ENCODE measurements at regions not wholly inside any gene's neighbourhood (a gene's known extent, or its start where the extent isn't known, plus 50 kb on each side); places are given as distances from the start of the nearest gene placed in this dataset.

- H3K27me3 ChIP-seq: no peaks in the 10 kb centered on the region
- no peak for TF ChIP-seq POLR2AphosphoS5 (IDR thresholded peaks at IDR 0.05)
- no peak for TF ChIP-seq CTCF (IDR thresholded peaks at IDR 0.05)
- no peaks in the 10 kb centered on the region for H3K4me1 ChIP-seq
- no peaks in the 10 kb centered on the region for H3K9me3 ChIP-seq
- DNase-seq: no peak
- 92 to 93% methylated on average over 4 of the region's 4 CpGs for WGBS, 2 donors
- no peak overlapping the region for H3K4me3 ChIP-seq
- no peak overlapping the region for H3K27ac ChIP-seq
- intact Hi-C loops (cut with DNase I): no loop called here
- H3K36me3 ChIP-seq: no peaks in the 10 kb centered on the region
These were observed 422.6 kb upstream of the ID2 start for GRCh38 chr2:8259106-8259840.

- Histone ChIP-seq H3K4me3 (no peak overlapping the region), H3K27ac (no peak overlapping the region), H3K27me3 (no peaks in the 10 kb centered on the region), H3K4me1 (no peaks in the 10 kb centered on the region), H3K36me3 (no peaks in the 10 kb centered on the region), H3K9me3 (no peaks in the 10 kb centered on the region)
- 93 to 96% methylated on average over 5 of the region's 5 CpGs for WGBS, 2 donors
- intact Hi-C loops (cut with DNase I): no loop called here
- no peak for DNase-seq
- no peak for TF ChIP-seq EP300 (IDR thresholded peaks at IDR 0.05)
- TF ChIP-seq CTCF (IDR thresholded peaks at IDR 0.05): no peak
- no peak for TF ChIP-seq POLR2A (IDR thresholded peaks at IDR 0.05)
- TF ChIP-seq POLR2AphosphoS5 (IDR thresholded peaks at IDR 0.05): no peak
These were observed 422.0 kb upstream of the ID2 start for GRCh38 chr2:8259841-8260178.

- no peak for DNase-seq
- H3K27me3 ChIP-seq: no peaks in the 10 kb centered on the region
- H3K36me3 ChIP-seq: no peaks in the 10 kb centered on the region
- TF ChIP-seq POLR2A (IDR thresholded peaks at IDR 0.05) (no peak), POLR2AphosphoS5 (IDR thresholded peaks at IDR 0.05) (no peak), EP300 (IDR thresholded peaks at IDR 0.05) (no peak), CTCF (IDR thresholded peaks at IDR 0.05) (no peak)
- H3K4me1 ChIP-seq: no peaks in the 10 kb centered on the region
- intact Hi-C loops (cut with DNase I): no loop called here
- no peaks in the 10 kb centered on the region for H3K9me3 ChIP-seq
- 86 to 91% methylated on average over 11 of the region's 11 CpGs for WGBS, 2 donors
- H3K4me3 ChIP-seq: no peak overlapping the region
- H3K27ac ChIP-seq: no peak overlapping the region
These were observed 421.6 kb upstream of the ID2 start for GRCh38 chr2:8260213-8260612.

- H3K27me3 ChIP-seq: no peaks in the 10 kb centered on the region
- intact Hi-C loops (cut with DNase I): no loop called here
- H3K9me3 ChIP-seq: no peaks in the 10 kb centered on the region
- H3K36me3 ChIP-seq: no peaks in the 10 kb centered on the region
- WGBS, 2 donors: 71 to 81% methylated on average over 4 of the region's 4 CpGs
- TF ChIP-seq POLR2AphosphoS5 (IDR thresholded peaks at IDR 0.05) (no peak), CTCF (IDR thresholded peaks at IDR 0.05) (no peak), POLR2A (IDR thresholded peaks at IDR 0.05) (no peak), EP300 (IDR thresholded peaks at IDR 0.05) (no peak)
- H3K4me1 ChIP-seq: no peaks in the 10 kb centered on the region
- no peak overlapping the region for H3K27ac ChIP-seq
- H3K4me3 ChIP-seq: no peak overlapping the region
- DNase-seq: no peak
These were observed 418.0 kb upstream of the ID2 start for GRCh38 chr2:8263901-8264300.

- TF ChIP-seq POLR2A (IDR thresholded peaks at IDR 0.05) (no peak), EP300 (IDR thresholded peaks at IDR 0.05) (no peak), CTCF (IDR thresholded peaks at IDR 0.05) (no peak), POLR2AphosphoS5 (IDR thresholded peaks at IDR 0.05) (no peak)
- Histone ChIP-seq H3K4me3 (no peak overlapping the region), H3K4me1 (no peaks in the 10 kb centered on the region), H3K36me3 (no peaks in the 10 kb centered on the region), H3K27me3 (no peaks in the 10 kb centered on the region), H3K9me3 (no peaks in the 10 kb centered on the region), H3K27ac (no peak overlapping the region)
- WGBS, 2 donors: 86 to 90% methylated on average over 3 of the region's 3 CpGs
- intact Hi-C loops (cut with DNase I): no loop called here
- DNase-seq: no peak
These were observed 416.9 kb upstream of the ID2 start for GRCh38 chr2:8264981-8265380.
